ENCODE measurements at regions not wholly inside any gene's neighbourhood (a gene's known extent, or its start where the extent isn't known, plus 50 kb on each side); places are given as distances from the start of the nearest gene placed in this dataset.

DNA sequence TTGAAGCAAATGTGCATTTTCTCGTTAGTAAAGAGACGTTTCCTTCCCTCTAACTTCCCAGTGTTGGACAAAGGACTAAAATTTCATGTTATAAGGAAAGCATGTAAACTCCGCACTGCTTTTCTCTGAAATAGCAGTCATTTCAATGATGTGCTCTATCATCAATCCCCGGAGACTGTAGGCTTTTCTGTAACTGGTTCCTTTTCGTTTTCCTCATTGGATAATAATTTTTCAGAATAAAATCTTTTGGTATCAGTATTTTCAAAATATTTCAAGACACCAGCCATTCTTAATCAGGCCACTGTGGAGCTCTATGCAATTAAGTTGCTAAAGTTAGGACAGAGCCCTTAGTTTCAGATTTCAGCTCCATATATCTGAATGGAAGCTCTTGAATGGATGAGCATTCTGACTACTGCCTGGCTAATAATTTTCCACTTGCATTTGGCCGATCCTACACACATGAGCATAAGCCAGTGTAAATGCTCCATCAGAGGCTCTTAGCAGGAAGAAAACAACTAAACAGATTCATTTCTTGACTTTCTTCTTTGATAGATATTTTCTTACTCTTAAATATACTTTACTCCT is 157.7 kb downstream of the CHIC2 start:
- H3K36me3 Mint-ChIP-seq (ENCODE audit: low read depth) = no peaks in the 10 kb centered on the region
- CTCF ChIA-PET = interaction anchor here (1.4 to 7.1 kb wide), 2 partner anchors 200 to 326 kb away, joined by 4 to 60 read pairs; no protein-coding TSS in a partner anchor

DNA sequence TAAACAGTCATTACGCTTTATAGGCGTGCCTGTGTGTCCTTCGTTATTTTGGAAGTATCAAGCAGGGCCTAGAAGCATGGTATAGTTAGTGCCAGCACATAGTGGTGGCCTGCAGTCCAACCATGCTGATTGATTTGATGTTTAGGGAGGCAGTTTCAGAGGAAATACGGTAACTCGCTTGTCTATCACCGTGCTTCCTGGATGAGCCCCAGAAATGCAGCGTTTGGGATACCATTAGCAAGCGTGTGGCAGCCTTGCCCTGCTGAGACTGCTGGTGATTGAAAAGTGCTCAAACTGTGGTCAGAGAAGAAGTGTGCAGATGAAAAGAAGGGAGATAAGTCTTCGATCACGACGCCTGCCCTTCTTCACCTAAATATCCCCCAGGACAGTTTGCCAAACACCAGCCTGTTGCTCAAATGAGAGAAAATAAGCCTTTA is 158.4 kb downstream of the CHIC2 start:
- peaks cover 13% of the 10 kb centered on the region for H3K4me1 Mint-ChIP-seq
- no peak overlapping the region for H3K27ac Mint-ChIP-seq
- no peaks in the 10 kb centered on the region for H3K36me3 Mint-ChIP-seq (ENCODE audit: low read depth)
- peaks cover 38% of the 10 kb centered on the region for H3K27me3 Mint-ChIP-seq
- H3K4me3 Mint-ChIP-seq = peak overlapping the region; percentile 62
- ChIA-PET POLR2A (no interaction called here), CTCF (interaction anchor here (7.1 kb wide), 1 partner anchor 327 kb away, joined by 60 read pairs; no protein-coding TSS in a partner anchor)
- intact Hi-C loops (cut with micrococcal nuclease) = loop anchor here (2.0 to 10.0 kb wide), 3 partner anchors 196 to 411 kb away; partner anchors contain the start of gene GSX2
- H3K9me3 Mint-ChIP-seq = no peaks in the 10 kb centered on the region
- DNase-seq (no peak), ATAC-seq (ENCODE audit: low read depth) (no peak)
- TF ChIP-seq, protein P1, sequence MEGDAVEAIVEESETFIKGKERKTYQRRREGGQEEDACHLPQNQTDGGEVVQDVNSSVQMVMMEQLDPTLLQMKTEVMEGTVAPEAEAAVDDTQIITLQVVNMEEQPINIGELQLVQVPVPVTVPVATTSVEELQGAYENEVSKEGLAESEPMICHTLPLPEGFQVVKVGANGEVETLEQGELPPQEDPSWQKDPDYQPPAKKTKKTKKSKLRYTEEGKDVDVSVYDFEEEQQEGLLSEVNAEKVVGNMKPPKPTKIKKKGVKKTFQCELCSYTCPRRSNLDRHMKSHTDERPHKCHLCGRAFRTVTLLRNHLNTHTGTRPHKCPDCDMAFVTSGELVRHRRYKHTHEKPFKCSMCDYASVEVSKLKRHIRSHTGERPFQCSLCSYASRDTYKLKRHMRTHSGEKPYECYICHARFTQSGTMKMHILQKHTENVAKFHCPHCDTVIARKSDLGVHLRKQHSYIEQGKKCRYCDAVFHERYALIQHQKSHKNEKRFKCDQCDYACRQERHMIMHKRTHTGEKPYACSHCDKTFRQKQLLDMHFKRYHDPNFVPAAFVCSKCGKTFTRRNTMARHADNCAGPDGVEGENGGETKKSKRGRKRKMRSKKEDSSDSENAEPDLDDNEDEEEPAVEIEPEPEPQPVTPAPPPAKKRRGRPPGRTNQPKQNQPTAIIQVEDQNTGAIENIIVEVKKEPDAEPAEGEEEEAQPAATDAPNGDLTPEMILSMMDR (IDR thresholded peaks at IDR 0.05) = no peak

More for the DNA sequence above, 157.7 kb downstream of the CHIC2 start:
- no peaks in the 10 kb centered on the region for H3K9me3 Mint-ChIP-seq
- intact Hi-C loops (cut with micrococcal nuclease) = loop anchor here (2.0 to 10.0 kb wide), 3 partner anchors 196 to 412 kb away; partner anchors contain the start of gene GSX2
- DNase-seq (no peak), ATAC-seq (ENCODE audit: low read depth) (no peak)
- peaks cover 13% of the 10 kb centered on the region for H3K4me1 Mint-ChIP-seq
- peaks cover 35% of the 10 kb centered on the region for H3K27me3 Mint-ChIP-seq
- TF ChIP-seq, protein P1 (IDR thresholded peaks at IDR 0.05) = no peak
- no peak overlapping the region for H3K27ac Mint-ChIP-seq
- H3K4me3 Mint-ChIP-seq = no peak overlapping the region
- POLR2A ChIA-PET = no interaction called here

GRCh38 chr4:53905276-53905940 is 159.0 kb downstream of the CHIC2 start:
- peaks cover 38% of the 10 kb centered on the region for H3K27me3 Mint-ChIP-seq
- ATAC-seq (ENCODE audit: low read depth) (no peak), DNase-seq (no peak)
- H3K9me3 Mint-ChIP-seq = no peaks in the 10 kb centered on the region
- H3K4me1 Mint-ChIP-seq = peaks cover 13% of the 10 kb centered on the region
- CTCF ChIA-PET = interaction anchor here (7.1 kb wide), 1 partner anchor 328 kb away, joined by 60 read pairs; no protein-coding TSS in a partner anchor
- H3K4me3 Mint-ChIP-seq = no peak overlapping the region
- TF ChIP-seq, protein P1 (IDR thresholded peaks at IDR 0.05) = no peak
- intact Hi-C loops (cut with micrococcal nuclease) = loop anchor here (5.0 to 10.0 kb wide), 2 partner anchors 197 to 411 kb away; partner anchors contain the start of gene GSX2
- H3K27ac Mint-ChIP-seq = no peak overlapping the region
- POLR2A ChIA-PET = no interaction called here
- H3K36me3 Mint-ChIP-seq (ENCODE audit: low read depth) = no peaks in the 10 kb centered on the region

DNA sequence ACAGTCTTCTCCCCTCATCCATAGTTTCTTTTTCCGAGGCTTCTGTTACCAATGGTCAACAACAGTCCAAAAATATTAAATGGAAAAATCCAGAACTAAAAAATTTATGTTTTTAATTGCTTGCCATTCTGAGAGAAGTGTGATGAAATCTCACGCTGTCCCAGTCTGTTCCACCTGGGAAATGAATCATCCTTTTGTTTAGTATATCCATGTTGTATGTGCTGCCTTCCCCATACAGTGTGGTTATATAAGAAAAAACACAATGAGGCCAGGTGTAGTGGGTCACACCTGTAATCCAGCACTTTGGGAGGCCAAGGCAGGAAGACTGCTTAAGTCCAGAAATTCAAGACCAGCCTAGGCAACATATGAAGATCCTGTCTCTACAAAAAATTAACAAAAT is 161.6 kb downstream of the CHIC2 start:
- Mint-ChIP-seq H3K27me3 (peaks cover 34% of the 10 kb centered on the region), H3K9me3 (no peaks in the 10 kb centered on the region), H3K4me1 (peaks cover 5% of the 10 kb centered on the region), H3K4me3 (no peak overlapping the region), H3K27ac (no peak overlapping the region), H3K36me3 (ENCODE audit: low read depth) (no peaks in the 10 kb centered on the region)
- TF ChIP-seq, protein P1 (IDR thresholded peaks at IDR 0.05) = no peak
- no peak for ATAC-seq (ENCODE audit: low read depth)
- ChIA-PET CTCF (interaction anchor here (1.0 kb wide), 1 partner anchor 331 kb away, joined by 3 read pairs; no protein-coding TSS in a partner anchor), POLR2A (no interaction called here)
- intact Hi-C loops (cut with micrococcal nuclease) = loop anchor here (10.0 kb wide), 1 partner anchor 408 kb away; no protein-coding TSS in a partner anchor
- DNase-seq = no peak

- Mint-ChIP-seq H3K36me3 (ENCODE audit: low read depth) (no peaks in the 10 kb centered on the region), H3K4me1 (no peaks in the 10 kb centered on the region), H3K4me3 (no peak overlapping the region), H3K27me3 (peaks cover 21% of the 10 kb centered on the region), H3K9me3 (no peaks in the 10 kb centered on the region), H3K27ac (no peak overlapping the region)
- ATAC-seq (ENCODE audit: low read depth) (no peak), DNase-seq (no peak)
- intact Hi-C loops (cut with micrococcal nuclease) = loop anchor here (10.0 kb wide), 1 partner anchor 405 kb away; no protein-coding TSS in a partner anchor
- ChIA-PET POLR2A (no interaction called here), CTCF (no interaction called here)
- TF ChIP-seq, protein P1 (IDR thresholded peaks at IDR 0.05) = no peak
Observed at GRCh38 chr4:53900271-53900649, 164.1 kb downstream of the CHIC2 start.
